Smooth muscle cell of the brain vasculature (primary cell): ENCODE measurements at regions not wholly inside any gene's neighbourhood (a gene's known extent, or its start where the extent isn't known, plus 50 kb on each side); places are given as distances from the start of the nearest gene placed in this dataset.

Experiments used
- DNase-seq: peaks from one replicate; pipeline ENCODE4 v3.0.0-alpha.2; 2012; ENCODE audit warnings: low read depth, low spot score

DNA sequence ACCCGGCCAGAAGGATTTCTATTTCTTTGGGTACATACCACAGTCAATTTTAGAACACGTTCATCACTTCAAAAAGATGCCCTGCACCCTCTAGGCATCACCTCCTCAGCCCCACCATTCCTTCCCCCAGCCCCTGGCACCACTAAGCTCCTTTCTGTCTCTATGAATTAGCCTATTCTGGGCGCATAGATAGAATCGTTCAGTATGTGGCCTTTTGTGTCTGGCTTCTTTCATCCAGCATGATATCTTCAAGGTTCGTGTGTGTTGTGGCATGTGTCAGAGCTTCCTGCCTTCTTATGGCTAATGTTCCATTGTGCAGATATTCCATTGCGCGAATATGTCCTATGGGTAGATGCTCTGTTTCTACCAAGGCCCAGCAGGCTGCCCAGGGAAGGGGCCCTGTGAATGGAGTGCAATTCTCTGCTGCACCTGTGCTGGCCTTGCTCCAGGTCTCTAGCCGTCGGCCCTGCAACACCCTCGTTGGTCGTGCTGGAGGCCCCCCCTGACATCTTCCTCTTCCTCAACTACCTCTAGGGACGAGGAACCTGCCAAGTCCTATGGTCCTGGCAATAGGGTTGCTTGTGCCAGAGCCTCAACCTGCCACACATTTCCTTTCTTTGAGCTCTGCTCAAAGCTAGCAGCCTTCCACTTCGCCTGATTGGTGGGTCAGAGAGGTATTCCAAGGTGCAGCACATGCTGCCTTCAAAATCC lies 113.5 kb downstream of the RIPK4 start:
- DNase-seq: no peak

DNA sequence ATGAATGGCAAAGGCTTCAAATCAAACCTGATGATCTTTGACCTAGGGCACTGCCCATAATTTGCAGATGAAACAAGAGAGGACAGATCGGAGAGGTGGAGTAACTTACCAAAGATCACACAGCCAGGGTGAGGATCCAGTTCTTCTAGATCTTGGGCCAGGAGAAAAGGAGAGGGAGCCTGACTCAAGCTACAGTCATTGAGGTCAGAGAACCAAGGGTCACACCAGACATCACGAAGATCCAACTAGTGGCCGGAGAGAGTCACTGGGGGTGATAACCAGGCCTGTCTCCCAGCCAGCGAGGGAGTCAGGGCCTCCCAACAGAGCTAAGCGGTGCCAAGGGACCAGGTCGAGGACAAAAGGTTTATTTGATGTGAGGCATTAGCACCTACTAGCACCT lies 115.0 kb downstream of the RIPK4 start:
- DNase-seq: no peak

DNA sequence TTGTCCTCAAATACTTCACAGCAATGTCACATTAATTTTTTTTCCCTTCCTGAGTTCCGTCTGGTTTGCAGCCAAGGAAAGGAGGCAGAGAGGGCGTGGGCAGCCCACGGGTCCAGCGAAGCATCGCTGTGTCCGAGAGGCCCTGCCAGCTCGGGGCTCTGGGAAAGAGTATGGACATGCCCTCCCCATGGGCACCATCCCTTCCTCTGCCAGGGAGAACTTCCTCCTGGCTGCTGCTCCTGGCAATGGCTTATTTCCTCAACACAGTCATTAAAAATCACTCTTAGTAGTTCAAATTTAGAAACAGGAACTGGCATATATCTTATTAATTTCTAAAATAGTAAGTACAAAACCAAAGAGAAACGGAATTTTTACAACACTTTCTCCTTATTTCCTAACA lies 115.4 kb downstream of the RIPK4 start:
- DNase-seq: no peak

DNA sequence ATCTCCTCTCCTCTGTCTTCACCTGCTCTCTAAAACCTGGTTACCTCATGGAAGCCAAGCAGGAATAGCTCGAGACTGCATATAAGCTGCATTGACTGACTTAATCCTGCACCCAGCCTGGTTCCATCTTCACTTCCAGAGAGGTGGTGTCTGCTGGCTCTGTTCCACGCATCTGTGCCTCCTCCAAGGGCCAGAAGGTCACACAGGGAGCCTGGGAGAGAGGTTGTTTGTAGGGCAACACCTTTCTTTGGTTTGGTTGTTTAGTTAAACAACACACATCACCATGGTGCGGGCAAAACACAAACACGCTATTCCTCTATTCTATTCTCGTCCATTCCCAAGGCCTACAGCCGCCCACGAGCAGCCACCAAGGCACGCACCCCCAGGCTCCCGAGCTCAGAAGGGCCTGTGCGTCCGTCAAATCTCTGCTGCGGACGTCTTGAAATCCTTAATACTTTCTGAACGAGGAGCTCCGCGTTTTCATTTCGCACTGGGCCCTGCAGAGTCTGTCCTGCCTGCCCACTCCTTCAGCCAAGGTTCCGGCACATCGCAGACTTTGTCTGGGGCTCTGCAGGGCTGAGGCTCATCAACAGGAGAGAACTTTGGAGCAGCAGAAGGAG lies 116.2 kb downstream of the RIPK4 start:
- no peak for DNase-seq

DNA sequence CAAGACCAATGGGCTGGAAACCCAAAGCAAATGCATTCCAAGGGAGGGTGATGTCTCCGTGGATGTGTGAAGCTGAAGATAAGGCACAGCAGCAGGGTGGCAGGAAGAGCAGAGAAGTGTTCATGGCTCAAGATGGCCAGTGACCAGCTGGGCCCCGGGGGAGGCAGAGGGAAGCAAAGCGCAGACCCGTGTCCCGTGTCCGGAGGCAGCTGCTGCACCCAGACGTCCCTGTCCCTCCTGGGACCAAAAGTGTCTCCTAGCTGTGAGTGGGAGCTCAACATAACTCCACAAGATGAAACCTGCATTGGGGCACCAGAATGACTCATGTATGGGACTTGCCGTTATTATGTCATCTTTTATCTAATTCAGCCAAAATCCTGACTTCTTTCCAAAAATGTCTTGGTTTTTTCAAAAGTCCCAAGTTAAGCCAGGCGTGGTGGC lies 118.2 kb downstream of the RIPK4 start:
- no peak for DNase-seq

DNA sequence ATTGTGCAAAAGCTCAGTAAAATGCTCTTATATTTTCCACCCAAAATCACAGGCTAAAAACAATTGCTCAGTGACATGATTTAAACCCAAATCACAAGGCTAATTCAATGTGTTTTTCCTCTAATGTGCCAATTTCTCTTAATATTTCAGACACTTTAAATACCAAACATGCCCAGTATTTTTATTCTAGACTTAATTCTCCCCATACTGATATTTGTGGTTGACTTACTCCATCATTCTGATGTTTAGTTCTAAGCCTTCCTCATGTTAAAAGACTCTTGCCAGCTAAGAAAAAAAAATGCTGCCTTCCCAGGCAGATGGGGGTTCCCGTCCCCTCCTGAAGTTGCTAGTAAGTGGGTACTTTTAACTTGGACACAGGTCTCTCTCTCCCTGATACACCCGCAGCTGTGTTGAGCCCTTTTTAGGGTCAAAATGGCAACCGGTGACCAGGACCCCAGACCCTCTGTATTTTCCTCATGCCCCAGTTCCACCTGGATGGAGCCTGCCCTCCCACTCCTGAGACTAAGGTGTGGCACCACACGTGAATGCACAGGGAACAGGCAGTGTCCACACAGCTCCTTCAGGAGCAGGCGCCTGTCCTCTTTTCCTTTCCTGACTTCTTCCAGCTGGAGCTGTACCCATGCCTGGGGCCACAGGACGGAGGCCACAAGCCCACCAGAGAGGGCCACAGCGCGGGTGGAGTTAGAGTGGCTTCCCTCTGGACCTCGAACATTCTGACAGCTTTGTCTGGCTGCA lies 118.9 kb downstream of the RIPK4 start:
- DNase-seq: no peak

DNA sequence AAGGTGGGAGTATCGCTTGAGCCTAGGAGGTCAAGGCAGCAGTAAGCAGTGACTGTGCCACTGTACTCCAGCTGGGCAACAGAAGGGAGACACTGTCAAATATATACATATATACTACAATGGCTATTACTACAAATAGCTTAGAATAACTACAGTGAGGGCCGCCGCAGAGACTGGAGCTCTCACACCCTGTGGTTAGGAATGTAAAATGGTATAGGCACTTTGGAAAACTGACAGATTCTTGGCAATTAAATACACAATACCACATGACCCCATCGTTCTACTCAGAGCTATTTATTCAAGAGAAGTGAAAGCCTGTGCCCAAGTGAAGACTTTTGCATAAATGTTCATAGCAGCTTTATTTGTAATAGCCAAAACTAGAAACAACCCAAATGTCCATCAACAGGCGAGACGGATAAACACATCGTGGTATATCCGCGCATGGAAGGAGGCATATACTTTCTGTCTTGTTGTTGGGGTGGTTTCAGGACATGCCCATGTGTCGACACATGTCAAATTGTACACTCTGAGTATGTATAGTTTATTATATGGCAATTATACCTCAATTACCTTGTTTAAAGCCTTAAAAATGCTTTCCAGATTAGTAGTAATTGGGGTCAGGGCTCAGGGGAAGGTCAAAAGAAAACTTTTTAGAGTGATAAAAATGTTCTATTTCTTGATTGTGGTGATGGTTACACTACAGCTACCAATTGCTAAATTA lies 123.4 kb downstream of the RIPK4 start:
- DNase-seq: no peak

DNA sequence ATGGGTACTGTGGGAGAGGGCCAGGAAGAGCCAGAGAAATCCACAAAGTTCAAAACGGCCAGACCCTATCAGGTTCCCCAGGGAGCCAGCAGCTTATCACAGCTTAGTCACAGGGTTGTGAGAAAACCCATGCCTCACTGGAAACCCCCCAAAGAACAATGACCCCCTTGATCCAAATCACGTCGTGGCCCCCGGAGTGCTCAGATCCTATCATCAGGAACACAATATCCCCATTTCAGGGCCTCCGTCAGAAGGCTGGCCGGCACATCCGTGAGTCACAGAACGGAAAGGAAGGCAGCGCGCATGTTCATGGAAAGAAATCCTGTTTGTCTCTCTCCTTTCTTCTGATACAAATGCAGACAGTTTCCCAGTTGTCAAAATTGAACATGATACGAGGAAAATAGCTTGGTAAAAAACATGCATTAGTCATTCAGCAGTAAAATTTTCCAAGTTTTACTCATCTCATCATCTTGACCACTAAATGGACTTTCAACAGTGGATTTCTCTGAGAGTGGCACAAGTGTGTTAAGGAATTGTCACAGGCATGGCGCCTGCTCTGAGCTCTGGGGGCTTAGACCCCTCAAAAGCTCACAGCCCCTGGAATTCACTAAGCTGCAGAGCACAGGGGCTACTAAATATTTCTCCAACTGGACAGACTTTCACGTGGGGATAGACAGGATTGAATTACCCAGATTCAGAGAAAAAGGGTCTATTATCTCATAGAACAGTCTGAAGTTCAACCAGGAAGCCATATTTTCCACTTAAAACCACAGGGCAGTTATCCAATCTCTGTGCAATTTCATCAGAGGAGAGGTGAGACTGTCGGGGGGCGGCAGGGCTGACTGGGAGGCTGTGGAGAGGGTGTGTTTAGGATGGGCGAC lies 124.8 kb downstream of the RIPK4 start:
- DNase-seq: peak; percentile 32

DNA sequence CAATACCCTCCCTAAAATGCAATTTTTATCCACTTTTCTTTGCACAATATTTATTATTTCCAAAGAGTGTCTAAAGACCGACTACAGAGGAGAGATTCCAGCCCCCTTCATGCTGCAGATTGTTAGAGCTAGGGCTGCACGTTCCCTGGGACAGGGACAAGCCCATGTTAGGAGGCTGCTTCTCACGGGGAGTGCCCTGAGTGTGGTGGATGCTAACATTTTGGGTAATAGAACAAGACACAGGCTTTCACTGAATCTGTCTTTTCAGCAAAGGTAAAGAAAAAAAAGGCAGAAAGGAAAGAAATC lies 125.4 kb downstream of the RIPK4 start:
- DNase-seq: no peak

DNA sequence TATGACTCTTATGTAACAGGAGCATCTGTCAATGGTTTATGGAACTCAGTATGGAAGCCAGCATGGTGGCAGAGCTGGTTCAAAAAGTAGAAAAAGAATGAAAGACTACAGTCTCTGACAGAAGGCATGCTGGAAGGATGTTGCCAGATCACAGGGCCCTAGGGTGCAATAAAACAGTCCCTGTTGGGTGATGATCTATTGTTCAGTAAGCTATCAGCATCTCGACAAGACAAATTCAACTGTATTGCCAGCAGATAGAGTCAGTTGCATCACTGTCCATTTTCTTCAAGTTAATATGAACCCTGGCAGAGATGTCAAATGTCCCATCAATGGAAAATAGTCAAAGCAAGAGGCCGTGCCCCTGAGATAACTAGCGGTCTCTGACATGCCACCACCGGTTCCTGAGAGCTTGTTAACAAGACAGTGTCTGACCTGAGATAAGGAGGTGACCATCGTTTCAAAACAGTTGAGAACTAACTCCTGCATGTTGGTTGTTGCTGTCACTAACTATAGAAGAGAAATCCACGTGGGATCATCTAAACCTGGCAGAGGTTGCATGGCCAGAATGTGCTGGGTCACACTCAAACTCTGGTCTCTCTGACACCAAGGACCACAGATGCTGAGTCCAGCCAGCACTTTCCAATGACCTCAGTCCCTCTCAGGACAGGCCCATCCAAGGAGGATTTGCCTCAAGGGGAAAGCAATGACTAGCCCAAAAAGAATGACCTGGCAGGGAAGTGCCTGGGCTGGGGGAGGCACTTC lies 125.9 kb downstream of the RIPK4 start:
- no peak for DNase-seq

DNA sequence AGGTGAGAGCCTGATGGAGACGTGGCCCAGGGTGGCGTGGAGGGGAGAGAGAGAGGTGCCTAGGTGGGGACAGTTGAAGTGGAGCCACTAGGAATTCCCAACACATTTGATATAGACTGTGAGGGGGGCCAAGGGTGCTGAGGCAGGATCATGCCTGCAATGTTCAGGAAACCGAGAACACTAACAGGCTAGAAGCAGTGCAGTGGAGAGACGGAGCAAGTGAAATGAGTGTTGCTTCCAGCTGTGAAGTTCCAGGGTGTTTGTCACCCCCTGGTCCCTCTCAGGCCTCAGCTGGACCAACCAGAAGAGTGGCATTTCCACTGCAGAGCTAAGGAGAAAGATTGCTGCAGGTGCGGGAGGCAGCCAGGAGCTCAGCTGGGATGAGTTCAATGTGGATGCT lies 127.1 kb downstream of the RIPK4 start:
- no peak for DNase-seq

DNA sequence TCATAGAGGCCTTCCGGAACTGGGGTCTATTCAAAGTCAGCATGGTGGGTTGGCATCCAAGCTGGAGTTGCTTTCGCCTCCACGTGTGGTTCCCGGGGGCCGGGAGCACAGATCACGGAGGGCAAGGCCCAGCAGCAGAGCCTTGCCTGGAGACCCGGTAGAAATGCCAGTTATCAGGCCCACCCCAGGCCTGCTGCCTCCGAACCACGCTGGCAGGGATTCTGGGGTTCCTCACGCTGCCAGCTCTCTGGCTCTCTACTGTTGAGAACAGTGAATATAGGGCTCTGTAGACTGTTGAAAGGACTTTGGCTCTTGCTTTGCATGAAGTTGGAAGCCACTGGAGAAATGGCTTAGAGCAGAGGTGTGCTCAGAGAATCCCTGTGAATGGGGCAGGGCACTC lies 127.5 kb downstream of the RIPK4 start:
- DNase-seq: no peak

DNA sequence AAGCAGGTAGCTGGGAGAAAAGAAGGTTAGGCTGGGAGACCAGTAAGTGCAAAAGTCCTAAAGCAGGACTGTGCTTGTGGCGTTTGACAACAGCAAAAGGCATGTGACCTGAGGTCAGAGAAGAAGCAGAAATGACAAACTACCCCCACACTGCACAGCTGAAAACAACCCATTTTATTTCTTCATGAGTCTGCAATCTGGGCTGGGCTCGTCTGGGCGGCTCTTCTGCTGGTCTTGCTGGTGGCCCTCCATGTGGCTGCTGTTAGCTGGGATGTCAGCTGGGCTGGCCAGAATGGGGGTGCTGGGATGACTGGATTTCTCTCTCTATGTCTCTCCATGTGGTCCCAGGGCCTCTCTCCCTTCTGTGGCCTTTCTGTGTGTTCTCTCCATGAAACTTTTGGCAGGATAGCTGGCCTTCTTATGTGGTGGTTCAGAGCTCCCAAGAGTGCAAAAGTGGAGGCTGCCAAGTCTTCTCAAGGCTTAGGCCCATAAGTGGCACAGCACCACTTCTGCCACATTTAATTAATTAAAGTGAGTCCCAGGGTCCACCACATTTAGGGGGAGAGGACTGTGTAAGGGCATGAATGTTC lies 128.6 kb downstream of the RIPK4 start:
- DNase-seq: no peak

DNA sequence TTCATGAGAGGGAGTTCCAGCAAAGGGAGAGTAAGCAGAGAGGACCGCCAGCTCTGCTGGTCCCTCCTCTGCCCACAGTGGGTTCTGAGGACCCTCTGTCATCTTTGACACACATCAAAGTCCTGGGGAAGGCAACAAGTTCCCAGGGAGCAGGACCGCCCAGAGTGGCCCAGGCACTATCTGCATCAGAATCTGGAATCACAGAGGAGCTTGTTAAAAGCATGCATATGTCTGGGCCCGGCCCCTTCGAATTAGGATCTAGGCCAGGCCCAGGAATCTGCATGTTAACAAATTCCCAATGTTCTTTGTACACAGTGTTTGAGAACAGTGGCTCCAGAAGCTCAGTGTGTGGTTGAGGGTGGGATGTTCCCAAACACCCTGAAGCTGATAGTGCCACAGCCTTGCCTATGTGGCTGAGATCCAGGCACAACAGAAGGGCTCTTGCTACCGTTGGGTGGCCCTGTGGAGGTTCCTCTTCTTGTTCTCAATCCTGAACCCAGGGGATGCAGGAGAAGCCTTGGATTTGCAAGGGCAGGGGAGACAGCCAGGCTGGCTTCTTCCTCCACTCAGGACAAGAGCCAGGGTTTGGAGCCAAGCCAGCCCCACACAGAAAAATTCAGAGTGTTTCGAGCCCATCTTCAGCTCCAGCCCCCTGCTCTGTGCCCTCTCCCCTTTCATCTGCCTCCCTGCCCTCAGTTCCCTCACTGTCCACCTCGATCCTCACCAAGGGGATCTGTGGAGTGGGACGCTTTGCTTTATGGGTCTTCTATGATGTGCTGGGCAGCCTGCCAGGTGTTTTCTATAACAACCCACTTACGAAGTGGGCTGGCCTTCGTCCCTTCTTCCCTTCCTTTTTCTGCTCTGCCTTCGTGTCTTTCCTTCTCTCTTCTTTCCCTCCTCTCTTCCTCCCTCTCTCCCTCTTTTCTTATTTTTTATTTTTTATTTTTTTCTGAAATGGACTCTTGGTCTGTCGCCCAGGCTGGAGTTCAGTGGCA lies 129.0 kb upstream of the TMPRSS2 start:
- DNase-seq: no peak

DNA sequence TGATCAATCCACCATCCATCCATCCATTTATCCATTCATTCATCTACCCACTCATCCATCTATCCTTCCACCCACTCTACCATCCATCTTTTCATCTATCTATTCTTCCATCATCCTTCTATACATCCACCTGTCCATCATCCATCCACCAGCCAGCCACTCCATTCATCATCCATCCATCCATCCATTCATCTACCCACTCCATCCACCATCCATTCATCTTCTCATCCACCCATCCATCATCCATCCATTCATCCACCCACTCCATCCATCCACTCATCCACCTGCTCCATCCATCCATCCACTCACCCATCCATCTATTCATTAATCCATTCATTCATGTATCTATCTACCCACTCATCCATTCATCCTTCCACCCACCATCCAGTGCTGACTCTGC lies 127.9 kb upstream of the TMPRSS2 start:
- no peak for DNase-seq

DNA sequence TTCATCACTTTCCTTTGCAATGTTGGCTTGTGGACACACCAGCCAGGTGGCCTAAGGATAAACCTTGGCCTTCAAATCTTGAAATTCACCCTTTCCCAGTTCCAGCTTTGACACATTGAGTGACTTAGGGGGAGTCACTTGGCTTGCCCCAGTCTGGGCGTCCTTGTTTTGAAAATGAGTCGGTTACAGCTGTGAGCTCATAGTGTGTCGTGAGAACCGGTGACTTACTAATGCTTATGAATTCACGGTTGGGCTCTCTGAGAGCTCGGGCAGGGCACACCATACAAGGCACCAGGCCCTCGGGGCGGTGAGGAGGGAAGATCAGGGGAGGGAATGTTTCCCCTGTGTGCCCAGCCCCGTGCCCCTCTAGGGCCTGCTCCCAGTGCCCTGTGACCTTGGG lies 126.9 kb upstream of the TMPRSS2 start:
- DNase-seq: no peak

DNA sequence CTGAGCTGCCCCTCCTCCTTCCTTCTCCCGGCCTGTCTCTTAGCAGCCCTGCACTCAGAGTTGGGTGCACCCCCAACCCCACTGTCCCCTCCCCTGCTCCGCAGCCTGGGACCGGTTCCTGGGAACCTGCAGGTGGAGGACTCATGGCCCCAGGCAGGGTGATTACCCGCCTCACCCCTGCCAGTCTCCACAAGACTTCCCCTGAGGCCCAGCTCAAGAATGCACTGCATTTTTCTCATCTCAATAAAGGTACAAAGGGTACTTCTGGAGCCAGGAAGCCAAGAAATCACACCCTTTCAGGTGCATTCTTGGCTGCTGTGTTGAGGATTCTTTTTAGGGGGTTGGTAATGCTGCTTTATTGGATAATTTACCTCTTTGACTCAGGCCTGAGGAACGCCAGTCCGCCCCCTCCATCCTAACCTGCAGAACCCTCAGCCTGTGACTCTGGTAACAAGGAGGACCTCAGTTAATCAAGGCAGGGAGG lies 126.3 kb upstream of the TMPRSS2 start:
- no peak for DNase-seq

DNA sequence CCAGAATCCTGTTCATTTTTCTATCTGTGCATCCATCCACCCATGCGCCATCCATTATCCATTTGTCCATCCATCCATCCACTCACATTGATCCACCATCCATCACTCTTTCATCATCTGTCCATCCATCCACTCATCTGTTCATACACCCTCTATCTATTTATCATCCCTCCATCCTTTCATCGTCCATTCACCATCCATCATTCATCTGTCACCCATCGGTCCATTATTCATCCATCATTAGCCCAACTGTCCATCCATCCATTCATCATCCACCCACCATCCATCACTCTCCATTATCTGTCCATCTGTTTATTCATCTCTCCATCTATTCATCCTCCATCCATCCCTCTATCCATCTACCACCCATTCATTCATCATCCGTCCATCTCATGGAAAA lies 125.7 kb upstream of the TMPRSS2 start:
- no peak for DNase-seq
